GM12878 (cell line): ENCODE measurements at regions not wholly inside any gene's neighbourhood (a gene's known extent, or its start where the extent isn't known, plus 50 kb on each side); places are given as distances from the start of the nearest gene placed in this dataset.

Experiments used
- BHLHE40 ChIP-seq, 2 experiments: fragments of 450-650 bp in 1 of 2; IDR thresholded peaks; 2 replicates each; pipeline ENCODE4 v1.6.1; 2011 to 2017; ENCODE audit warnings: low read depth in 2 of 2, borderline replicate concordance in 1 of 2, improper control_type of control experiment in 1 of 2, low read length in 1 of 2, mild to moderate bottlenecking in 1 of 2
- BMI1 ChIP-seq: fragments of 450-650 bp; IDR thresholded peaks from 2 replicates; pipeline ENCODE4 v1.6.1; 2016; ENCODE audit warnings: mild to moderate bottlenecking, moderate library complexity, borderline replicate concordance
- CHD2 ChIP-seq: IDR thresholded peaks from 2 replicates; pipeline ENCODE4 v1.6.1; 2011; ENCODE audit warnings: low read depth, low read length, improper control_type of control experiment, borderline replicate concordance
- EZH2 ChIP-seq: IDR thresholded peaks from 2 replicates; pipeline ENCODE4 v1.6.1; 2012; ENCODE audit warnings: low read depth, mild to moderate bottlenecking, control low read depth, inconsistent platforms, low read length, borderline replicate concordance; ENCODE audit not compliant: control insufficient read depth
- NR2F1 ChIP-seq: fragments of 450-650 bp; conservative IDR thresholded peaks from 2 replicates; pipeline ENCODE4 v1.6.1; 2017; ENCODE audit warnings: mild to moderate bottlenecking

- no peak for TF ChIP-seq NR2F1
- TF ChIP-seq BMI1: no peak
- TF ChIP-seq BHLHE40 (IDR thresholded peaks at IDR 0.05; ENCODE audit: borderline replicate concordance in 1 of 2, low read depth in 2 of 2, low read length in 1 of 2): no peak
- TF ChIP-seq EZH2: no peak
- no peak for TF ChIP-seq CHD2
Observed at GRCh38 chr2:9755008-9755407, 88.3 kb upstream of the TAF1B start.
